PC-9 (cell line): ENCODE measurements at regions not wholly inside any gene's neighbourhood (a gene's known extent, or its start where the extent isn't known, plus 50 kb on each side); places are given as distances from the start of the nearest gene placed in this dataset.
A peak's percentile ranks its signal among the peaks of the same experiment; 100 is the strongest.

Source experiments
- BruUV-seq: library from RNA; stranded (reverse); fragments of 400-500 nt; replicated peaks from 2 replicates; lab custom pipeline; 2021; lab: Mats Ljungman, UMichigan
- CTCF ChIA-PET: fragments of 300-600 bp; sonication (Branson Sonifier 250); formaldehyde crosslinking; loops from one replicate; lab custom pipeline; 2022; ENCODE audit warnings: antibody characterized with exemption; lab: Charles Lee
- POLR2A ChIA-PET: fragments of 300-600 bp; sonication (Branson Sonifier 250); formaldehyde crosslinking; loops from one replicate; lab custom pipeline; 2022; ENCODE audit warnings: antibody characterized with exemption; ENCODE audit not compliant: unreplicated experiment; lab: Charles Lee
- DNase-seq, 2 experiments: peaks; one replicate each; pipeline versions ENCODE4 v3.0.0 to v3.0.0-alpha.2; 2015 to 2022; ENCODE audit warnings: mixed read lengths in 1 of 2
- H2AFZ ChIP-seq: fragments of 200-600 bp; sonication (generic); 2 replicates; pipeline ENCODE4 v1.8.1; 2017; ENCODE audit warnings: antibody characterized with exemption
- H3F3A ChIP-seq: fragments of 200-600 bp; sonication (generic); 2 replicates; pipeline ENCODE4 v1.8.1; 2017; ENCODE audit warnings: antibody characterized with exemption, mild to moderate bottlenecking, low read depth; ENCODE audit not compliant: insufficient read depth
- H3K27ac ChIP-seq: fragments of 200-600 bp; sonication (generic); 2 replicates; pipeline ENCODE4 v1.6.1; 2016; ENCODE audit warnings: mixed run types
- H3K27me3 ChIP-seq: fragments of 200-600 bp; sonication (generic); 2 replicates; pipeline ENCODE4 v1.6.1; 2016; ENCODE audit warnings: low read depth, mixed run types; ENCODE audit not compliant: insufficient read depth
- H3K36me3 ChIP-seq: fragments of 200-600 bp; sonication (generic); 2 replicates; pipeline ENCODE4 v1.6.1; 2016; ENCODE audit warnings: low read depth, mixed run types
- H3K4me1 ChIP-seq: fragments of 200-600 bp; sonication (generic); replicated peaks from 2 replicates; pipeline ENCODE4 v1.6.1; 2016; ENCODE audit warnings: mixed run types; ENCODE audit not compliant: insufficient read depth
- H3K4me2 ChIP-seq: fragments of 200-600 bp; sonication (generic); 2 replicates; pipeline ENCODE4 v1.6.1; 2017; ENCODE audit warnings: mixed run types
- H3K4me3 ChIP-seq: fragments of 200-600 bp; sonication (generic); 2 replicates; pipeline ENCODE4 v1.6.1; 2016; ENCODE audit warnings: mixed run types
- H3K79me2 ChIP-seq: fragments of 200-600 bp; sonication (generic); 2 replicates; pipeline ENCODE4 v1.6.1; 2017; ENCODE audit warnings: low read depth, mixed run types
- H3K9me2 ChIP-seq: fragments of 200-600 bp; sonication (generic); 2 replicates; pipeline ENCODE4 v1.8.1; 2017; ENCODE audit warnings: mild to moderate bottlenecking; ENCODE audit not compliant: insufficient read depth
- H3K9me3 ChIP-seq: fragments of 200-600 bp; sonication (generic); 2 replicates; pipeline ENCODE4 v1.8.1; 2016; ENCODE audit warnings: low read depth; ENCODE audit not compliant: insufficient read depth
- H4K20me1 ChIP-seq: fragments of 200-600 bp; sonication (generic); 2 replicates; pipeline ENCODE4 v1.8.1; 2017; ENCODE audit not compliant: insufficient read depth
- EZH2 ChIP-seq: fragments of 200-600 bp; sonication (generic); IDR thresholded peaks from 2 replicates; pipeline ENCODE4 v1.8.0; 2017; ENCODE audit warnings: antibody characterized with exemption, low read depth
- intact Hi-C: fragments of 100-400 bp; cut with micrococcal nuclease; formaldehyde crosslinking; loops from one replicate; pipeline ENCODE4 v1.10.0; 2022; ENCODE audit not compliant: unreplicated experiment
- TF ChIP-seq, protein P1 (sequence below): fragments of 200-600 bp; sonication (generic); conservative IDR thresholded peaks from 2 replicates; pipeline ENCODE4 v1.6.1; 2017; ENCODE audit warnings: mixed run types, antibody characterized with exemption, mild to moderate bottlenecking, moderate library complexity

DNA sequence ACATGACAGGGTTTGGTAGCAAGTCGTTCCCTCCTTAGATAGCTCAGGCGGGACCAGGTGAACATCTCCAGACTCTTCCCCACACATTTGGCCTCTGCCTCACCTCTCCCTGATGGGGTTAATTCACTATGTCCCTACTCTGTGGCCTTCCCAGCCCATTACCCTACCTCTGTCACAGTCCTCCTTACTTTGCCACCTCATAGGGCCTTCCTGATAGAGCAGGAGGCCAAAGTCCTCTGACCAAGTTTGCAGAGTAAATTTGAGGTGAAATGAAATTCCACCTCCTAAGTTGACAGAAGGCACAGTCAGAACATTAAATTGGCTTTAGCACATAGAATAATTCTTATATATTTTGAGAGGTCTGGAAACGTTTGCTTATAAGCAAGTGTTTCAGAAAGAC is 53.1 kb upstream of the ARMC2 start:
- TF ChIP-seq, protein P1, sequence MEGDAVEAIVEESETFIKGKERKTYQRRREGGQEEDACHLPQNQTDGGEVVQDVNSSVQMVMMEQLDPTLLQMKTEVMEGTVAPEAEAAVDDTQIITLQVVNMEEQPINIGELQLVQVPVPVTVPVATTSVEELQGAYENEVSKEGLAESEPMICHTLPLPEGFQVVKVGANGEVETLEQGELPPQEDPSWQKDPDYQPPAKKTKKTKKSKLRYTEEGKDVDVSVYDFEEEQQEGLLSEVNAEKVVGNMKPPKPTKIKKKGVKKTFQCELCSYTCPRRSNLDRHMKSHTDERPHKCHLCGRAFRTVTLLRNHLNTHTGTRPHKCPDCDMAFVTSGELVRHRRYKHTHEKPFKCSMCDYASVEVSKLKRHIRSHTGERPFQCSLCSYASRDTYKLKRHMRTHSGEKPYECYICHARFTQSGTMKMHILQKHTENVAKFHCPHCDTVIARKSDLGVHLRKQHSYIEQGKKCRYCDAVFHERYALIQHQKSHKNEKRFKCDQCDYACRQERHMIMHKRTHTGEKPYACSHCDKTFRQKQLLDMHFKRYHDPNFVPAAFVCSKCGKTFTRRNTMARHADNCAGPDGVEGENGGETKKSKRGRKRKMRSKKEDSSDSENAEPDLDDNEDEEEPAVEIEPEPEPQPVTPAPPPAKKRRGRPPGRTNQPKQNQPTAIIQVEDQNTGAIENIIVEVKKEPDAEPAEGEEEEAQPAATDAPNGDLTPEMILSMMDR: no peak
- TF ChIP-seq EZH2: no peak

DNA sequence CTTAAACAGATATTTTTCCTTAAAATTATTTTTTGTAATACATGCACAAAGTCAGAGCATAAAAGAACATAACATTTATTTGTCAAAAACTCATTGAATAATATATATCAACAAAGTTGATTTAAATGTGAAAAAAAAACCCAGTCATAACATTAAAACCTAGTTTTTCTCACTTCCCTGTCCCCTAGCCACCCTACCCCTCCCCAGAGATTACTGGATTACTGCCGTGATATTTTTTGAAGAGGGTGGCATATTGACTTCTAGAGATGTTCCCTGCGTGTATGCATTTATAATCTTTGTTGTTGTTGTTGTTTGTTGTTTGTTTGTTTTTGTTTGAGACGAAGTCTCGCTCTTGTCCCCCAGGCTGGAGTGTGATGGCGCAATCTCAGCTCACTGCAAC is 52.4 kb upstream of the ARMC2 start:
- H3K79me2 ChIP-seq: no peaks in the 10 kb centered on the region
- no peaks in the 10 kb centered on the region for H3K9me2 ChIP-seq
- no peak for DNase-seq
- no peaks in the 10 kb centered on the region for H3K9me3 ChIP-seq
- intact Hi-C loops: no loop called here
- no TSS peak for BruUV-seq
- peaks cover 18% of the 10 kb centered on the region for H3F3A ChIP-seq
- H3K4me3 ChIP-seq: no peak overlapping the region
- no peak overlapping the region for H3K27ac ChIP-seq
- no peaks in the 10 kb centered on the region for H4K20me1 ChIP-seq
- H3K4me2 ChIP-seq: no peak overlapping the region
- peaks cover 3% of the 10 kb centered on the region; the same call in 1 of the 2 replicates for H3K36me3 ChIP-seq
- no peak overlapping the region for H2AFZ ChIP-seq
- CTCF ChIA-PET: no interaction called here
- H3K4me1 ChIP-seq: peaks cover 33% of the 10 kb centered on the region
- H3K27me3 ChIP-seq: no peaks in the 10 kb centered on the region
- POLR2A ChIA-PET: interaction anchor here (0.7 kb wide), 1 partner anchor 203 kb away, joined by 7 read pairs; no protein-coding TSS in a partner anchor
- TF ChIP-seq, protein P1: no peak

More for the DNA sequence above, 53.1 kb upstream of the ARMC2 start:
- no peak overlapping the region for H2AFZ ChIP-seq
- ChIA-PET CTCF (no interaction called here), POLR2A (interaction anchor here (0.7 kb wide), 1 partner anchor 203 kb away, joined by 7 read pairs; no protein-coding TSS in a partner anchor)
- H3K27me3 ChIP-seq: no peaks in the 10 kb centered on the region
- intact Hi-C loops: no loop called here
- H3K4me1 ChIP-seq: peaks cover 33% of the 10 kb centered on the region
- H3K9me3 ChIP-seq: no peaks in the 10 kb centered on the region
- no peak for DNase-seq
- no peak overlapping the region for H3K4me2 ChIP-seq
- H3K79me2 ChIP-seq: no peaks in the 10 kb centered on the region
- H3K9me2 ChIP-seq: no peaks in the 10 kb centered on the region
- H4K20me1 ChIP-seq: no peaks in the 10 kb centered on the region
- peaks cover 18% of the 10 kb centered on the region for H3F3A ChIP-seq
- H3K36me3 ChIP-seq: peaks cover 3% of the 10 kb centered on the region; the same call in 1 of the 2 replicates
- no peak overlapping the region for H3K27ac ChIP-seq
- no TSS peak for BruUV-seq
- no peak overlapping the region for H3K4me3 ChIP-seq

DNA sequence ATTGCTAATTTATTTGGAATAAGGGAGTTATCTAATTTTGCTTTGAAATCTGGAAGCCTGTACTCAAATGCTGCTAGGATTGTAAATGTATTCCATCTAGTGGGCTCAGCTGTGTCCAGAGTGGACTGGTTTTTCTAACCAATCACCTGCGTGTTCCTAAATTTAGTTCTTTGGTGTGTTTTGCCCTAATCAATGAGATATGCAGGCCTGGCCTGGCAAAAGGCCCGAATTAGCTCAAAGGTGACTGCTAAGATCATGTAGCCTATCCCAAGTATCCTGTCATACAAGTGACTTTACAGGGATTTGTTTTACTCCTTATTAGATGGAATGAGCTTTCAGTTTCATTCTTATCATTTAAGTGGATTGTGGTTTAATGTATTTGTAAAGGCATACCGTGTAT is 51.3 kb upstream of the ARMC2 start:
- Histone ChIP-seq H3F3A (peaks cover 18% of the 10 kb centered on the region), H2AFZ (no peak overlapping the region; the same call in 1 of the 2 replicates), H3K79me2 (no peaks in the 10 kb centered on the region), H3K27me3 (no peaks in the 10 kb centered on the region), H3K4me3 (no peak overlapping the region), H3K9me2 (no peaks in the 10 kb centered on the region), H4K20me1 (no peaks in the 10 kb centered on the region), H3K4me1 (peaks cover 33% of the 10 kb centered on the region), H3K4me2 (peak overlapping the region; percentile 71), H3K36me3 (peaks cover 2% of the 10 kb centered on the region; the same call in 1 of the 2 replicates), H3K27ac (peak overlapping the region; percentile 68; the same call in 1 of the 2 replicates), H3K9me3 (no peaks in the 10 kb centered on the region)
- no peak for DNase-seq
- BruUV-seq: no TSS peak
- ChIA-PET CTCF (no interaction called here), POLR2A (no interaction called here)
- intact Hi-C loops: no loop called here
- TF ChIP-seq, protein P1: no peak
- TF ChIP-seq EZH2: no peak
